K562 (cell line): ENCODE measurements at regions not wholly inside any gene's neighbourhood (a gene's known extent, or its start where the extent isn't known, plus 50 kb on each side); places are given as distances from the start of the nearest gene placed in this dataset.

Experiments used
- ARHGAP35 ChIP-seq: fragments of 450-650 bp; IDR thresholded peaks from 2 replicates; pipeline ENCODE4 v1.6.1; 2018; ENCODE audit not compliant: partially characterized antibody
- FOXM1 ChIP-seq, 2 experiments: fragments of 450-650 bp in 1 of 2; sonication (generic) in 1 of 2; formaldehyde crosslinking in 1 of 2; IDR thresholded peaks; 2 replicates each; pipeline versions ENCODE4 v1.6.1 to v1.9.0; 2017 to 2022; ENCODE audit warnings: low read depth in 2 of 2, mild to moderate bottlenecking in 2 of 2, missing genetic modification reagents in 1 of 2, moderate library complexity in 1 of 2
- L3MBTL2 ChIP-seq: fragments of 450-650 bp; IDR thresholded peaks from 2 replicates; pipeline ENCODE4 v1.6.1; 2016; ENCODE audit warnings: mild to moderate bottlenecking, moderate library complexity
- MAZ ChIP-seq, 2 experiments: fragments of 450-650 bp in 1 of 2; sonication (generic) in 1 of 2; formaldehyde crosslinking; IDR thresholded peaks in 1 of 2; conservative IDR thresholded peaks in 1 of 2; 2 replicates each; pipeline versions ENCODE4 v1.4.0 to v1.5.0; 2020; ENCODE audit warnings: mild to moderate bottlenecking in 1 of 2, missing genetic modification reagents in 1 of 2
- MTA3 ChIP-seq: fragments of 450-650 bp; formaldehyde crosslinking; IDR thresholded peaks from 2 replicates; pipeline ENCODE4 v1.6.1; 2017; ENCODE audit warnings: mild to moderate bottlenecking, borderline replicate concordance
- MYC ChIP-seq, 2 experiments: fragments of 250-450 bp in 1 of 2; sonication (Bioruptor Pico) in 1 of 2; IDR thresholded peaks; 2 replicates each; pipeline versions ENCODE4 v1.5.1 to v1.6.1; 2012 to 2021; ENCODE audit warnings: low read depth in 2 of 2, borderline replicate concordance in 1 of 2, improper control_type of control experiment in 1 of 2, low read length in 1 of 2, mild to moderate bottlenecking in 1 of 2, moderate library complexity in 1 of 2
- SMARCA4 ChIP-seq: fragments of 450-650 bp; IDR thresholded peaks from 2 replicates; pipeline ENCODE4 v1.6.1; 2016
- SRSF1 ChIP-seq: fragments of 200-400 bp; formaldehyde crosslinking; IDR thresholded peaks from 2 replicates; pipeline ENCODE4 v1.6.1; 2017; ENCODE audit warnings: mild to moderate bottlenecking, low read depth, low read length, moderate library complexity
- TCF7 ChIP-seq: sonication (generic); IDR thresholded peaks from 2 replicates; pipeline ENCODE4 v1.6.1; 2016; ENCODE audit warnings: antibody characterized with exemption, borderline replicate concordance
- VEZF1 ChIP-seq: fragments of 200-800 bp; sonication (Bioruptor generic); IDR thresholded peaks from 2 replicates; pipeline ENCODE4 v1.6.1; 2017; ENCODE audit warnings: missing genetic modification characterization, missing compliant biosample characterization
- ZBTB9 ChIP-seq: fragments of 450-650 bp; formaldehyde crosslinking; IDR thresholded peaks from 2 replicates; pipeline ENCODE4 v1.4.0; 2020; ENCODE audit warnings: mild to moderate bottlenecking, moderate library complexity
- ZEB2 ChIP-seq: fragments of 450-650 bp; IDR thresholded peaks from 2 replicates; pipeline ENCODE4 v1.6.1; 2016
- ZNF436 ChIP-seq: fragments of 250-450, 450-650 bp; sonication (Bioruptor Pico); formaldehyde crosslinking; IDR thresholded peaks from 2 replicates; pipeline ENCODE4 v1.7.0; 2020; ENCODE audit warnings: mild to moderate bottlenecking
- ZNF583 ChIP-seq: fragments of 250-450 bp; sonication (Bioruptor Pico); IDR thresholded peaks from 2 replicates; pipeline ENCODE4 v1.4.0; 2020
- ZNF766 ChIP-seq: fragments of 200-800 bp; sonication (Bioruptor generic); conservative IDR thresholded peaks from 2 replicates; pipeline ENCODE4 v1.6.1; 2016; ENCODE audit warnings: missing genetic modification characterization, missing compliant biosample characterization
- TF ChIP-seq, protein P1 (sequence below): fragments of 250-450 bp; sonication (Bioruptor Pico); IDR thresholded peaks from 2 replicates; pipeline ENCODE4 v1.9.0; 2021; ENCODE audit warnings: mild to moderate bottlenecking, inconsistent platforms
- TF ChIP-seq, protein P2 (sequence below): sonication (generic); formaldehyde crosslinking; IDR thresholded peaks from 2 replicates; pipeline ENCODE4 v1.9.0; 2022; ENCODE audit warnings: mild to moderate bottlenecking, missing genetic modification reagents
- TF ChIP-seq, protein P3 (sequence below), 2 experiments: fragments of 450-650 bp; conservative IDR thresholded peaks; 2 replicates each; pipeline ENCODE4 v1.6.1; 2017; ENCODE audit warnings: mild to moderate bottlenecking in 2 of 2, moderate library complexity in 2 of 2
- TF ChIP-seq, protein P4 (sequence below): sonication (generic); formaldehyde crosslinking; IDR thresholded peaks from 2 replicates; pipeline ENCODE4 v1.8.1; 2022; ENCODE audit warnings: missing genetic modification reagents

DNA sequence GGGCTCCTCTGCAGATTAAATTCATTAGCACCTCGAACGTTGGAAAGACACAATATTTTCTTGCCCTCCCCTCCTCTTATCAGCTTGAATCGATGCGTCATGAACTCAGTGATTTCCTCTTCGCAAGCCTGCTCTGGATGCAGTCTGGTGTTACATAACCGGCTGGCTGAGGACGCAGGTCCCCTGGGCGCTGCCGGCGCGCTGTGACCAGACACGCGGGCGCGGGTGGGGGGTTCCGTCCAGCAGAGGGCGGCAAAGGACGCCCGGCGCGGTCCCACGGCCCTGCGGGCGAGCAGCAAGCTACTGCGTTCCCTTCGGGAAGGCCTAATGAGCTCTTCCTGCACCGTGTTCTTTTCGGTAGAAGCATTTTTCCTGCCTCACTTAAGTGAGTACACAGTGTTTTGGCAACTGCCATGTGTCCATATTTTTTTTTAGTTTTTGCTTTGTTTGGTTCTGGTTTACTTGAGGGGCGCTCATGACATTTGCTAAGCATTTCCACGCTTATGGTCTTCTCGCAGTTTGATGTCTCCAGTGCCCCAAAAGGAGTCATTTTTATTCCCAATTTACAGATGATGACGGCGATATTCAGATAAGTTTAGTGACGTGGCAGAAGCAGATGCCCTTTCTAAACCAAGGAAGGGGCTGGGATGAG is 112.2 kb upstream of the MBNL2 start (continued):
- TF ChIP-seq, protein P1, sequence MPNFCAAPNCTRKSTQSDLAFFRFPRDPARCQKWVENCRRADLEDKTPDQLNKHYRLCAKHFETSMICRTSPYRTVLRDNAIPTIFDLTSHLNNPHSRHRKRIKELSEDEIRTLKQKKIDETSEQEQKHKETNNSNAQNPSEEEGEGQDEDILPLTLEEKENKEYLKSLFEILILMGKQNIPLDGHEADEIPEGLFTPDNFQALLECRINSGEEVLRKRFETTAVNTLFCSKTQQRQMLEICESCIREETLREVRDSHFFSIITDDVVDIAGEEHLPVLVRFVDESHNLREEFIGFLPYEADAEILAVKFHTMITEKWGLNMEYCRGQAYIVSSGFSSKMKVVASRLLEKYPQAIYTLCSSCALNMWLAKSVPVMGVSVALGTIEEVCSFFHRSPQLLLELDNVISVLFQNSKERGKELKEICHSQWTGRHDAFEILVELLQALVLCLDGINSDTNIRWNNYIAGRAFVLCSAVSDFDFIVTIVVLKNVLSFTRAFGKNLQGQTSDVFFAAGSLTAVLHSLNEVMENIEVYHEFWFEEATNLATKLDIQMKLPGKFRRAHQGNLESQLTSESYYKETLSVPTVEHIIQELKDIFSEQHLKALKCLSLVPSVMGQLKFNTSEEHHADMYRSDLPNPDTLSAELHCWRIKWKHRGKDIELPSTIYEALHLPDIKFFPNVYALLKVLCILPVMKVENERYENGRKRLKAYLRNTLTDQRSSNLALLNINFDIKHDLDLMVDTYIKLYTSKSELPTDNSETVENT (CRISPR knock-in tag) = 0 out of 2 replicates have a peak, but pooled peaks have one; percentile 10
- no peak for TF ChIP-seq ZNF583 (CRISPR knock-in tag)
- TF ChIP-seq SRSF1 = no peak
- TF ChIP-seq, protein P2, sequence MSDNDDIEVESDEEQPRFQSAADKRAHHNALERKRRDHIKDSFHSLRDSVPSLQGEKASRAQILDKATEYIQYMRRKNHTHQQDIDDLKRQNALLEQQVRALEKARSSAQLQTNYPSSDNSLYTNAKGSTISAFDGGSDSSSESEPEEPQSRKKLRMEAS (CRISPR knock-in tag) = peak; percentile 68
- TF ChIP-seq, protein P3, sequence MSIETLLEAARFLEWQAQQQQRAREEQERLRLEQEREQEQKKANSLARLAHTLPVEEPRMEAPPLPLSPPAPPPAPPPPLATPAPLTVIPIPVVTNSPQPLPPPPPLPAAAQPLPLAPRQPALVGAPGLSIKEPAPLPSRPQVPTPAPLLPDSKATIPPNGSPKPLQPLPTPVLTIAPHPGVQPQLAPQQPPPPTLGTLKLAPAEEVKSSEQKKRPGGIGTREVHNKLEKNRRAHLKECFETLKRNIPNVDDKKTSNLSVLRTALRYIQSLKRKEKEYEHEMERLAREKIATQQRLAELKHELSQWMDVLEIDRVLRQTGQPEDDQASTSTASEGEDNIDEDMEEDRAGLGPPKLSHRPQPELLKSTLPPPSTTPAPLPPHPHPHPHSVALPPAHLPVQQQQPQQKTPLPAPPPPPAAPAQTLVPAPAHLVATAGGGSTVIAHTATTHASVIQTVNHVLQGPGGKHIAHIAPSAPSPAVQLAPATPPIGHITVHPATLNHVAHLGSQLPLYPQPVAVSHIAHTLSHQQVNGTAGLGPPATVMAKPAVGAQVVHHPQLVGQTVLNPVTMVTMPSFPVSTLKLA (conservative IDR thresholded peaks at IDR 0.05) = peak in 1 of 2 experiments; percentile 46; a peak in 2 of 4 replicates
- TF ChIP-seq MYC (IDR thresholded peaks at IDR 0.05; ENCODE audit: low read depth, low read length) = peak; percentile 72
- no peak for TF ChIP-seq MYC (CRISPR knock-in tag; IDR thresholded peaks at IDR 0.05; ENCODE audit: borderline replicate concordance, low read depth)
- no peak for TF ChIP-seq ZNF766 (CRISPR knock-in tag)
- TF ChIP-seq MTA3 = 0 out of 2 replicates have a peak, but pooled peaks have one; percentile 36
- no peak for TF ChIP-seq VEZF1 (CRISPR knock-in tag)
- TF ChIP-seq ZEB2 = no peak
- no peak for TF ChIP-seq TCF7
- TF ChIP-seq FOXM1 (IDR thresholded peaks at IDR 0.05; ENCODE audit: low read depth) = no peak
- TF ChIP-seq FOXM1 (CRISPR knock-in tag; IDR thresholded peaks at IDR 0.05; ENCODE audit: low read depth) = no peak
- TF ChIP-seq SMARCA4 = 0 out of 2 replicates have a peak, but pooled peaks have one; percentile 32
- no peak for TF ChIP-seq ZNF436
- TF ChIP-seq, protein P4, sequence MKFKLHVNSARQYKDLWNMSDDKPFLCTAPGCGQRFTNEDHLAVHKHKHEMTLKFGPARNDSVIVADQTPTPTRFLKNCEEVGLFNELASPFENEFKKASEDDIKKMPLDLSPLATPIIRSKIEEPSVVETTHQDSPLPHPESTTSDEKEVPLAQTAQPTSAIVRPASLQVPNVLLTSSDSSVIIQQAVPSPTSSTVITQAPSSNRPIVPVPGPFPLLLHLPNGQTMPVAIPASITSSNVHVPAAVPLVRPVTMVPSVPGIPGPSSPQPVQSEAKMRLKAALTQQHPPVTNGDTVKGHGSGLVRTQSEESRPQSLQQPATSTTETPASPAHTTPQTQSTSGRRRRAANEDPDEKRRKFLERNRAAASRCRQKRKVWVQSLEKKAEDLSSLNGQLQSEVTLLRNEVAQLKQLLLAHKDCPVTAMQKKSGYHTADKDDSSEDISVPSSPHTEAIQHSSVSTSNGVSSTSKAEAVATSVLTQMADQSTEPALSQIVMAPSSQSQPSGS = no peak
- 0 out of 2 replicates have a peak, but pooled peaks have one; percentile 58 for TF ChIP-seq ZBTB9
- TF ChIP-seq MAZ (CRISPR knock-in tag; conservative IDR thresholded peaks at IDR 0.05 in 1 of 2, IDR thresholded peaks at IDR 0.05 in 1 of 2) = peak; percentile 39 to 70; a peak in 2 of 4 replicates
- no peak for TF ChIP-seq ARHGAP35
- TF ChIP-seq L3MBTL2 = peak; percentile 50
